GM19239 (cell line): ENCODE measurements at regions not wholly inside any gene's neighbourhood (a gene's known extent, or its start where the extent isn't known, plus 50 kb on each side); places are given as distances from the start of the nearest gene placed in this dataset.
"Not testable (repeated sequence)": the region's sequence is repeated elsewhere in the genome, so short reads cannot be mapped to it uniquely, and the experiment has no call there.

Experiments
- DNase-seq: peaks from one replicate; pipeline ENCODE4 v3.0.0; 2011; ENCODE audit warnings: low spot score; ENCODE audit not compliant: insufficient read length
- FAIRE-seq: peaks from 2 replicates; lab custom pipeline; 2011; peaks lifted over from hg19 to GRCh38; lab: Jason Lieb, UNC

DNA sequence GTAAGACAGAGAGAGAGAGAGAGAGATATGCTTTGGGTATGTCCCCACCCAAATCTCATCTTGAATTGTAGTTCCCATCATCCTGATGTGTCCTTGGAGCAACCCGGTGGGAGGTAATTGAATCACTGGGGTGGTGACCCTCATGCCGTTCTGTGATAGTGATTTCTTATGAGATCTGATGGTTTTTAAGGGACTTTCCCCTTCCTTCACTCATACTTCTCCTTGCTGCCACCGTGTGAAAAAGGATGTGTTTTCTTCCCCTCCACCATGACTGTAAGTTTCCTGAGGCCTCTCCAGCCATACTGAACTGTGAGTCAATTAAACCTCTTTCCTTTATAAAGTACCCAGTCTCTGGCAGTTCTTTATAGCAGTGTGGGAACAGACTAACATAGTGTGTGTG, 60.3 kb downstream of the EOMES start:
- no peak for DNase-seq
- no peak for FAIRE-seq

- FAIRE-seq (no peak), DNase-seq (peak; percentile 25)
Observed at GRCh38 chr3:27659279-27660021, 62.7 kb downstream of the EOMES start.

DNA sequence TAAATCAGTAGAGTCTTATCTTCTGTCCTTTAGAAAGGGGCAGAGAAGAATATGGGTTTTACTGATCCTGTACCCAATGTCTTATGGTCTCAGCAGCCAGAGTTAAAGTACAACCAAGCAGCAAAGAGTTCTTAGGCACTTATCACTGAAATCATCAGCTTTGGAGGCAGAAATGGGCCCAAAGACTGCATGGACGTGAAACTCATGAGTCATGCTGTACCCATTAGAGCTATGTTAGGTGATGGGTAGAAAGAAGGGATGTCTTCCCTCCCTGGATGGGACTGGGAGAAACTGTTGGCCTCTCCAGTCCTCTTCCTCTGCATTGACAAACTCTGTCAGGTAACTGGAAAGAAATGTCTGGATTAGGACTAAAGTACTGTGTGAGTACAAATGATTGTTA, 63.4 kb downstream of the EOMES start:
- FAIRE-seq = no peak
- DNase-seq = no peak

DNA sequence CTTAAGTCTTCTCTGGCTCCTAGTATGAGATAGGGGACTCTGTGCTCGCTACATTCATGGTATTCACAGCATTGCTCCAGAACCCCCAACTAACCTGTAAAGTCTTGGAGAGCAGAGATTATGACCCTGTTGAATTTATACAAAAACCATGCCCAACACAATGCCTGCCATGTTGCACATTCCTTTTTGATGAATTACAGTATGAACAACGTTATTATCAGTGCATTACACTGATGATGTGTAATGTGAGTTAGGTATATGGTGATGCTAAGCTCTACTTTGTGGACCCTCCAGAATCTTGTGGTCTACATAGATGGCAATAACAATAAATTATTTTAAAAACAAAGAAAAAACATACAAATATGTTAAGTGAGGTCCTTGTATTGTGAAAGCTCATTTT, 64.3 kb downstream of the EOMES start:
- FAIRE-seq = no peak
- no peak for DNase-seq

- no peak for FAIRE-seq
- no peak for DNase-seq
Observed at GRCh38 chr3:27657404-27657803, 64.7 kb downstream of the EOMES start.

- DNase-seq = no peak
- no peak for FAIRE-seq
Observed at GRCh38 chr3:27656790-27657189, 65.3 kb downstream of the EOMES start.

DNA sequence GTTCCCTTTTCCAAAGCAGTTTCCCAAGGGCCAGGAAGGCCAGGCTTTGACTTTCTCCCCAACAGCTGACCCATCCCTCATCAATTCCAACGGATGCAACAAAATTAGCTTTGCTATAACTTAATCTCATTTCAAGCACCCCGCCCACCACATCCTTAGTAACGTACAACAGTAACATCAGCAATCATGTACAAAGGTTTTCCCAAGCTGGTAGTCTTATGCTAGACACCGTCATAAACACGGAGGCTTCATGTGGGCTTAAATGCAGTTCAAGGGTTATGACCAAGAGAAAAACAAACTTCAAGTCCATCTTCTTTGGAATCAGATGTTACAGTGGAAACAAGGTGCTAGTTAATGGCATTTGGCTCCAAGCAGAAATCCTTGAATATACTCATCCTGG, 66.6 kb downstream of the EOMES start:
- FAIRE-seq (no peak), DNase-seq (no peak)

DNA sequence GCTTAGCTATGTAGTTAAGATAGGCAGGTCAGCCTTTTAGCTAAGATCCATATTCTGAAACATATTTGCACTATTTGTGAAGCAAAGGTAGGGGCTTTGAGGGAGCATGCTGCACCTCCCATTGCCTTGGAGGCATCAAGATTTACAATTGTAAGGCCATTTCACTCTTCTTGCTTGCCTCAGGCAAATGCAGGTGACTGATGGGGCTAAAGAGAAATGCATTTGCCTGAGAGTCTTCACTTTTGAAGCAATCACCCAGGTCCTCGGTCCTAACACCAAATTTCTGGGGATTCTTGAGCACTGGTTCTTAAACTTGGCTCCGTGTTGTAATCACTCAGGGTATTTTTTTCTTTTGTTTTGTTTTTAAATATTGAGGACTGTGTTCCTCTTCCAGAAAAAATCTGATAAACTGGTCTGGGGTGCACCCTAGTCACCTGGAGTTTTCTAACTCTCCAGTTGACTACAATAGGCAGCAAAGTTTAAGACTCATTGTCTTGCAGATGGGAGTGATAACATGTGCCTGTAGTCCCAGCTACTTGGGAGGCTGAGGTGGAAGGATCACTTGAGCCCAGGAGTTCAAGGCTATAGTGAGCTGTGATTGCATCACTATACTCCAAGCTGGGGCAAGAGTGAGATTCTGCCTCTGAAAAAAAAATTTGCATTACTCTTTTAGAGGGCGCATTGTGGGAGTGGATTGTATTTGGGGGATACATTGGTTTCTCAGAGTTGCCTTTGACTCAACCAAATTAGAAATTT, 68.1 kb downstream of the EOMES start:
- no peak for FAIRE-seq

DNA sequence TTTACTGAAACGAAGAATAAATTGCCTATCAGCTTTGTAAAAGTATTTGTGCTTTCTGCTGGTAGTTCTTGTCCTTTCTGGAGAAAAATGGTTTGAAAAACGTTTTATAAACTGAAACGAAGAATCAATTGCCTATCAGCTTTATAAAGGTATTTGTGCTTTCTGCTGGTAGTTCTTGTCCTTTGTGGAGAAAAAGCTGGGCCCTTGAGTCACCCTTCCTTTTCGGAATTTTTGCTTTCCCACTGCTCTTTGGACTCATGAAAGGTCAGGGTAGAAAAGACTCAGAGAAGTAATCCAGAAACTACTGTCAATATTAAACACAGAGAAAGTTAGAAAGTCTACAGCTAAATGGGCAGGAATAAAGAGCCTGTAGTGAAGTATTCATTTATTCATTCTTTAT, 72.8 kb downstream of the EOMES start:
- DNase-seq (no peak), FAIRE-seq (no peak)

More for the DNA sequence above, 68.1 kb downstream of the EOMES start:
- DNase-seq = no peak

DNA sequence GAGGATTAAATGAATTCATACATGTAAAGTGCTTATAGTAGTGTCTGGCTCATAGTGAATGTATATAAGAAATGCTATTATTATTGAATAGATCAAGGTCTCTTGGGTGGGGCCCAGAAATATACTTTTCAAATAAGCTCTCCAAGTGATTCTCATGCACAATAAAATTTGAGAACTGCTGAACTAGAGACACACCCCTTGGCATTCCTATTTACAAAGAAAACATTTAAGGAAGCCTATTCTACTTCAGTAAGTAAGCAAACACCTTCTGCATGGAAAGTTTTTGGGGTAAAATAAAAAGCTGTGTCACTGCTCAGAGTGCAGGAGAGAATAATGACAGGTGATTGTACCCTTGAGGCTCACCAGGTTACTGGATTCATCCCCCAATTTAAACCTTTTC, 75.2 kb downstream of the EOMES start:
- no peak for FAIRE-seq

GRCh38 chr3:27644941-27645340, 77.2 kb downstream of the EOMES start:
- no peak for FAIRE-seq
- no peak for DNase-seq

More for the DNA sequence above, 75.2 kb downstream of the EOMES start:
- DNase-seq = no peak

DNA sequence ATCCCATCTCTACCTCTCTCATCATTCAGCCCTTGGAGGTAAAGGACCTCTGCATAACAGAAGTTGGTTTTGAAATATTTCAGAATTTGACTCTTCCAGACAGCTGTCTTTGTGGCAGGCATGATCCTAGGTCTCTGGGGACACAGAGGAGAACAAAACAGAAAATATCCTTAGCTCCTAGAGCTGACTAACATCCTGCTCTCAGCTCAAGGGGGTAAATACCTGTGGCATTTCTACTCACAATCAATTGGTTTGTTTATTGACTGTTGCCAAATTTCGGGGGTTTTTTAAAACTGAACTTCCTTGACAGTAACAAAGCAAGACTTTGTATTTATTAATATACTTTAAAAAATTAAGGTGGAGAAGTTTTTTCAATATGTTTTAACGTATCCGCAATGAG, 78.8 kb downstream of the EOMES start:
- no peak for FAIRE-seq
- no peak for DNase-seq

DNA sequence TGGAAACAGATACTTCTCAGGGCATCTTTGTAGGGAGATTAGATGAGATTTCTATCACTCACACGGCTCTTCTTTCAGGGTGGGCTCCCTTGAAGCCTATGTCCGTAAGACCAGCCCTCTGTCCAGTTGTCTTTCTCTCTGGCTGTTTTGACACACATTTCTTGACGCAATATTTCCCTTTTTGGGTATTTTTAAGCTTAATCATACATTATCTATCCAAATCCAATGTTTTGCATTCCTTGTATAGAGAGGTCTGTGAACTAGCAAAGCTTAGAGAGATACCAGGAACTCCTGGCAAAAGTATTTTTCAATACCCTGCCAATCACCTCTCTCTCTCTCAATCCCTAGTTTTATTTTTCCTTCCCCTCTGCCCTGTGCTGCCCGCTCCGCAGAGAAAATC, 79.3 kb downstream of the EOMES start:
- DNase-seq (no peak), FAIRE-seq (no peak)

GRCh38 chr3:27641888-27642601, 80.1 kb downstream of the EOMES start:
- DNase-seq = no peak
- no peak for FAIRE-seq

- no peak for DNase-seq
- FAIRE-seq = no peak
Observed at GRCh38 chr3:27641271-27641800, 80.8 kb downstream of the EOMES start.

- DNase-seq = no peak
- FAIRE-seq = no peak
Observed at GRCh38 chr3:27639271-27639670, 82.9 kb downstream of the EOMES start.

DNA sequence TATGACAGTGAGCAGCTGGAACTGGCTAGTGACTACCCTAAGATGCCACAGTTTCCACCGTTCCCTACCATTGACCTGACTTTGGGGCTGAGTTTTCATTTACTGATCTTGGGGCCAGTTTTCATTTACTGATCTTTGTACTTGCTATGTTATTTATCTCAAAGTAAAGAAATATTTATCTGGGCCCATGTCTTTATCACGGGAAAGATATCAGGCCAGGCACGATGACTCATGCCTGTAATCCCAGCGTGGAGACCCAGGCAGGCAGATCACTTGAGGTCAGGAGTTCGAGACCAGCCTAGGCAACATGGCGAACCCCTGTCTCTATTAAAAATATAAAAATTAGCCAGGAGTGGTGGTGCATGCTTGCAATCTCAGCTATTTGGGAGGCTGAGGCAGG, 83.5 kb downstream of the EOMES start:
- DNase-seq = no peak
- no peak for FAIRE-seq

- DNase-seq = no peak
- no peak for FAIRE-seq
Observed at GRCh38 chr3:27637346-27637995, 84.7 kb downstream of the EOMES start.

DNA sequence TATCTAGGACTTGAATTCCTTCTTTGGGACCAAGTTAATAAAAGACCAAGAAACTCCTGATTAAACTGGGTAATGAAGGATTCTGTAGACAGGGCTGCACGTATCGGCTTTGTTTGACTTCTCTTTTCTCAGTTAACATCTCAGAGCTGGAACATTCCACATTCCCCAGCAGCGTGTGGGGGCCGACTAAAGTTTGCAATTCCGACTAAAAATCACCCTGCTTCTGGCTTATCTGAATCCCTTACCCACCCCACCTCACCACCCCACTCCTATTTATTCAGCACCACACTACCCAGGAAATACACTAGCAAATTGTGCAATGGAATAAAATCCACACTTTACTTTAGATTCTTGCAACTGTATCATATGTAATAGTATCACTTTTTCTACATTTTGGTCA, 87.1 kb downstream of the EOMES start:
- not testable (repeated sequence) for DNase-seq, FAIRE-seq

GRCh38 chr3:27633224-27633545, 88.9 kb downstream of the EOMES start:
- DNase-seq (peak; percentile 19), FAIRE-seq (no peak)
